GM23338 (cell line): ENCODE measurements at regions not wholly inside any gene's neighbourhood (a gene's known extent, or its start where the extent isn't known, plus 50 kb on each side); places are given as distances from the start of the nearest gene placed in this dataset.

Experiments
- ATAC-seq: fragments of 200-7000 bp; cut with Tn5 transposase; 3 replicates; pipeline ENCODE4 v1.9.1; 2020
- DNase-seq: peaks from one replicate; pipeline ENCODE4 v3.0.0-alpha.2; 2015; ENCODE audit warnings: low spot score
- H2AFZ ChIP-seq: fragments of 200-600 bp; sonication (generic); 2 replicates; pipeline ENCODE4 v1.8.0; 2016; ENCODE audit warnings: antibody characterized with exemption, mild to moderate bottlenecking, moderate library complexity
- H3F3A ChIP-seq: fragments of 200-600 bp; sonication (generic); replicated peaks from 2 replicates; pipeline ENCODE4 v1.8.0; 2017; ENCODE audit warnings: antibody characterized with exemption, mixed run types, low read depth
- H3K27ac ChIP-seq: fragments of 200-600 bp; sonication (generic); 2 replicates; pipeline ENCODE4 v1.6.1; 2016; ENCODE audit warnings: low read depth
- H3K27me3 ChIP-seq: fragments of 200-600 bp; sonication (generic); 2 replicates; pipeline ENCODE4 v1.8.0; 2016; ENCODE audit warnings: mild to moderate bottlenecking, mixed run types, moderate library complexity; ENCODE audit not compliant: insufficient read depth
- H3K36me3 ChIP-seq: fragments of 200-600 bp; sonication (generic); 2 replicates; pipeline ENCODE4 v1.8.0; 2016; ENCODE audit warnings: mild to moderate bottlenecking; ENCODE audit not compliant: insufficient read depth
- H3K4me1 ChIP-seq: fragments of 200-600 bp; sonication (generic); 2 replicates; pipeline ENCODE4 v1.8.0; 2016; ENCODE audit warnings: mild to moderate bottlenecking, moderate library complexity; ENCODE audit not compliant: insufficient read depth
- H3K4me2 ChIP-seq: fragments of 200-600 bp; sonication (generic); 2 replicates; pipeline ENCODE4 v1.7.1; 2017; ENCODE audit warnings: mixed run types
- H3K4me3 ChIP-seq: fragments of 200-600 bp; sonication (generic); 2 replicates; pipeline ENCODE4 v1.6.1; 2016; ENCODE audit warnings: mixed run types
- H3K79me2 ChIP-seq: fragments of 200-600 bp; sonication (generic); replicated peaks from 2 replicates; pipeline ENCODE4 v1.8.0; 2017; ENCODE audit warnings: mild to moderate bottlenecking; ENCODE audit not compliant: insufficient read depth
- H3K9me2 ChIP-seq: fragments of 200-600 bp; sonication (generic); 2 replicates; pipeline ENCODE4 v1.8.0; 2017; ENCODE audit not compliant: insufficient read depth
- H4K20me1 ChIP-seq: fragments of 200-600 bp; sonication (generic); replicated peaks from 2 replicates; pipeline ENCODE4 v1.8.0; 2017; ENCODE audit warnings: mild to moderate bottlenecking; ENCODE audit not compliant: insufficient read depth
- H3K27ac Mint-ChIP-seq: 2 replicates; pipeline ENCODE4 v1.8.0; 2020; ENCODE audit warnings: inconsistent platforms, mild to moderate bottlenecking, moderate library complexity, mixed read lengths
- H3K27me3 Mint-ChIP-seq: 3 replicates; pipeline ENCODE4 v1.8.0; 2022; ENCODE audit warnings: low read depth, mild to moderate bottlenecking, moderate library complexity, mixed read lengths, inconsistent platforms; ENCODE audit not compliant: insufficient read depth, poor library complexity
- H3K36me3 Mint-ChIP-seq: 3 replicates; pipeline ENCODE4 v1.8.0; 2021; ENCODE audit warnings: low read depth, mild to moderate bottlenecking, inconsistent platforms, moderate library complexity, mixed read lengths
- H3K4me1 Mint-ChIP-seq: 3 replicates; pipeline ENCODE4 v1.8.0; 2020; ENCODE audit warnings: mild to moderate bottlenecking, inconsistent platforms, mixed read lengths
- H3K4me3 Mint-ChIP-seq: 3 replicates; pipeline ENCODE4 v1.8.0; 2021; ENCODE audit warnings: moderate library complexity, mild to moderate bottlenecking, inconsistent platforms, mixed read lengths
- H3K9me3 Mint-ChIP-seq: 3 replicates; pipeline ENCODE4 v1.8.0; 2020; ENCODE audit warnings: moderate library complexity, mild to moderate bottlenecking, inconsistent platforms, mixed read lengths
- CREB1 ChIP-seq: fragments of 250-450 bp; sonication (Bioruptor Pico); IDR thresholded peaks from 2 replicates; pipeline ENCODE4 v1.5.0; 2020; ENCODE audit warnings: low read depth, mild to moderate bottlenecking, moderate library complexity
- ETS1 ChIP-seq: IDR thresholded peaks from 2 replicates; pipeline ENCODE4 v1.6.1; 2016; ENCODE audit warnings: antibody characterized with exemption
- EZH2phosphoT487 ChIP-seq: fragments of 200-600 bp; sonication (generic); IDR thresholded peaks from one replicate; pipeline ENCODE4 v1.8.1; 2018; ENCODE audit warnings: antibody characterized with exemption; ENCODE audit not compliant: unreplicated experiment
- STAT1 ChIP-seq: IDR thresholded peaks from one replicate; pipeline ENCODE4 v1.6.1; 2016; ENCODE audit warnings: antibody characterized with exemption; ENCODE audit not compliant: unreplicated experiment
- ZNF462 ChIP-seq: fragments of 250-450 bp; sonication (Bioruptor Pico); IDR thresholded peaks from 2 replicates; pipeline ENCODE4 v1.5.0; 2020; ENCODE audit warnings: mild to moderate bottlenecking, moderate library complexity

GRCh38 chr13:34344816-34345215 lies 526.9 kb downstream of the RFC3 start:
- no peaks in the 10 kb centered on the region for H3F3A ChIP-seq
- TF ChIP-seq ETS1 (no peak), ZNF462 (CRISPR knock-in tag) (no peak), CREB1 (no peak), EZH2phosphoT487 (no peak), STAT1 (no peak)
- H3K27ac ChIP-seq, result peak overlapping the region; percentile 82
- H3K27me3 ChIP-seq, result no peaks in the 10 kb centered on the region
- H3K79me2 ChIP-seq, result no peaks in the 10 kb centered on the region
- ATAC-seq (no peak), DNase-seq (no peak)
- H3K27ac Mint-ChIP-seq, result peak overlapping the region; percentile 13; the same call in 1 of the 2 replicates
- H3K4me1 Mint-ChIP-seq, result peaks cover 24% of the 10 kb centered on the region
- H3K9me3 Mint-ChIP-seq, result no peaks in the 10 kb centered on the region
- peaks cover 19% of the 10 kb centered on the region for H3K9me2 ChIP-seq
- H3K36me3 Mint-ChIP-seq, result no peaks in the 10 kb centered on the region
- H3K4me3 ChIP-seq, result no peak overlapping the region
- peaks cover 21% of the 10 kb centered on the region for H3K4me1 ChIP-seq
- no peaks in the 10 kb centered on the region for H3K27me3 Mint-ChIP-seq
- H2AFZ ChIP-seq, result no peak overlapping the region
- H3K4me2 ChIP-seq, result peak overlapping the region; percentile 46
- H3K36me3 ChIP-seq, result no peaks in the 10 kb centered on the region
- H3K4me3 Mint-ChIP-seq, result no peak overlapping the region
- H4K20me1 ChIP-seq, result no peaks in the 10 kb centered on the region
